Left lung (tissue), 4 donors: ENCODE measurements at regions not wholly inside any gene's neighbourhood (a gene's known extent, or its start where the extent isn't known, plus 50 kb on each side); places are given as distances from the start of the nearest gene placed in this dataset.

Source experiments
- ATAC-seq: fragments of 200-7000 bp; cut with Tn5 transposase; one replicate; pipeline ENCODE4 v1.9.1; 2020; ENCODE audit warnings: moderate library complexity
- DNase-seq, 4 donors: peaks; one replicate each; pipeline ENCODE4 v3.0.0-alpha.2; 2013 to 2020
- H3K27ac ChIP-seq, 2 donors: fragments of 200-600 bp; sonication (generic) in 1 of 2; one replicate each; pipeline versions ENCODE4 v1.5.0 to v1.8.0; 2020 to 2021
- H3K27me3 ChIP-seq, 2 donors: fragments of 200-600 bp; sonication (generic) in 1 of 2; one replicate each; pipeline versions ENCODE4 v1.5.0 to v1.8.0; 2020 to 2021
- H3K36me3 ChIP-seq, 2 donors: fragments of 200-600 bp; sonication (generic) in 1 of 2; one replicate each; pipeline versions ENCODE4 v1.5.0 to v1.8.0; 2020 to 2021
- H3K4me1 ChIP-seq, 2 donors: fragments of 200-600 bp; one replicate each; pipeline ENCODE4 v1.8.0; 2021
- H3K4me3 ChIP-seq, 2 donors: fragments of 200-600 bp; sonication (generic) in 1 of 2; one replicate each; pipeline versions ENCODE4 v1.5.0 to v1.8.0; 2020 to 2021; ENCODE audit warnings: mild to moderate bottlenecking in 1 of 2
- H3K9me3 ChIP-seq, 2 donors: fragments of 200-600 bp; sonication (generic) in 1 of 2; one replicate each; pipeline versions ENCODE4 v1.5.0 to v1.8.0; 2020 to 2021
- CTCF ChIP-seq, 2 donors: fragments of 200-600 bp; sonication (generic) in 1 of 2; IDR thresholded peaks; one replicate each; pipeline versions ENCODE4 v1.5.0 to v1.8.0; 2021; ENCODE audit warnings: antibody characterized with exemption in 2 of 2
- intact Hi-C, 2 donors: fragments of 100-400 bp; cut with DNase I; formaldehyde crosslinking; loops; one replicate each; pipeline versions ENCODE4 v1.11.2 to v1.14.2; 2022
- donor health status: DM: no; HTN: yes; CAD: no.
- donor health status: DM: no; HTN: no; CAD: no.

GRCh38 chr13:59276436-59276835 is 887.3 kb downstream of the DIAPH3 start:
- no peaks in the 10 kb centered on the region for H3K27me3 ChIP-seq
- H3K36me3 ChIP-seq: no peaks in the 10 kb centered on the region
- no peak overlapping the region for H3K27ac ChIP-seq
- H3K4me1 ChIP-seq: no peaks in the 10 kb centered on the region
- ATAC-seq: no peak
- no peak for TF ChIP-seq CTCF (IDR thresholded peaks at IDR 0.05)
- no peak overlapping the region for H3K4me3 ChIP-seq
- no peaks in the 10 kb centered on the region for H3K9me3 ChIP-seq
- DNase-seq: no peak
- intact Hi-C loops: no loop called here

- no peaks in the 10 kb centered on the region for H3K4me1 ChIP-seq
- H3K4me3 ChIP-seq: no peak overlapping the region
- H3K36me3 ChIP-seq: no peaks in the 10 kb centered on the region
- DNase-seq: no peak
- intact Hi-C loops: no loop called here
- no peak for ATAC-seq
- no peak for TF ChIP-seq CTCF (IDR thresholded peaks at IDR 0.05)
- no peak overlapping the region for H3K27ac ChIP-seq
- no peaks in the 10 kb centered on the region for H3K9me3 ChIP-seq
- H3K27me3 ChIP-seq: no peaks in the 10 kb centered on the region
Observed at GRCh38 chr13:59277106-59277505, 886.6 kb downstream of the DIAPH3 start.

GRCh38 chr13:59279028-59279427 is 884.7 kb downstream of the DIAPH3 start:
- no peaks in the 10 kb centered on the region for H3K4me1 ChIP-seq
- intact Hi-C loops: no loop called here
- no peak overlapping the region for H3K27ac ChIP-seq
- no peaks in the 10 kb centered on the region for H3K27me3 ChIP-seq
- no peaks in the 10 kb centered on the region for H3K36me3 ChIP-seq
- H3K4me3 ChIP-seq: no peak overlapping the region
- ATAC-seq (no peak), DNase-seq (no peak)
- H3K9me3 ChIP-seq: no peaks in the 10 kb centered on the region
- no peak for TF ChIP-seq CTCF (IDR thresholded peaks at IDR 0.05)

- ATAC-seq (no peak), DNase-seq (no peak)
- no peaks in the 10 kb centered on the region for H3K4me1 ChIP-seq
- H3K36me3 ChIP-seq: no peaks in the 10 kb centered on the region
- H3K4me3 ChIP-seq: no peak overlapping the region
- H3K27ac ChIP-seq: no peak overlapping the region
- no peak for TF ChIP-seq CTCF (IDR thresholded peaks at IDR 0.05)
- no peaks in the 10 kb centered on the region for H3K9me3 ChIP-seq
- no peaks in the 10 kb centered on the region for H3K27me3 ChIP-seq
- intact Hi-C loops: no loop called here
Observed at GRCh38 chr13:59279576-59279975, 884.2 kb downstream of the DIAPH3 start.

- H3K4me1 ChIP-seq: no peaks in the 10 kb centered on the region
- no peaks in the 10 kb centered on the region for H3K9me3 ChIP-seq
- no peak overlapping the region for H3K4me3 ChIP-seq
- no peaks in the 10 kb centered on the region for H3K27me3 ChIP-seq
- no peak for TF ChIP-seq CTCF (IDR thresholded peaks at IDR 0.05)
- ATAC-seq: no peak
- no peak overlapping the region for H3K27ac ChIP-seq
- intact Hi-C loops: no loop called here
- peak in 1 of 4 donors; percentile 8 for DNase-seq
- H3K36me3 ChIP-seq: no peaks in the 10 kb centered on the region
Observed at GRCh38 chr13:59280297-59280696, 883.4 kb downstream of the DIAPH3 start.
